Glomerular visceral epithelial cell (primary cell): ENCODE measurements at regions not wholly inside any gene's neighbourhood (a gene's known extent, or its start where the extent isn't known, plus 50 kb on each side); places are given as distances from the start of the nearest gene placed in this dataset.
"Not testable (repeated sequence)": the region's sequence is repeated elsewhere in the genome, so short reads cannot be mapped to it uniquely, and the experiment has no call there.

Experiments
- DNase-seq: peaks from one replicate; pipeline ENCODE4 v3.0.0-alpha.2; 2016; ENCODE audit errors: extremely low spot score

DNA sequence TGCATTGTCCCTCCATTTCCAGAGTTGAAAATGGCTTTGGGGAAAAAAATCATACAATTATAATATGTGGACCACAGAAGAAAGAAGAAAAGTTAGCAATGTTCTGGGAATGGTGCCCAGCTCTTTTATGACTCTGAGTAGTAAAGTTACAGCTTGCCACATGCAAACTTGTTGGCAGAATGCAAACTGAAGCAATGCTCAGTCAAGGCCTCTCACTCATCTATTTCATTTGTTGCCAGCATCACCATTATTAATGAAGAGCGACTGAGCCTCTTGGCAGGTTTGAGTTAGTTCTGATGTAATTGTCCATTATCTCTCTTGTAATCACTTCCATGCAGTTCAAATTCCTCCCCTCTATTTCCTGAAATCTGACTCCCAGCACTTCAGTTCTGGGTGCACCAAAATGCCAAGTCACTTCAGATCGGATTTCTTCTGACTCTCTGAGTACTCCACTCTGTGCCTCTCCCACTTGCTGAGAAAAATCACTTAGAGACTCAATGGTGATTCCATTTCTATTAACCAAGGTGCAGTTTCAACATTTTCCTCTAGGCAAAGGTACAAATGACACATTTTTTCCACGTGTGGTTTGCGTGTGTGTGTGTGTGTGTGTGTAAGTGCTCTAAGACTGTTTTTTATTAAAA lies 154.4 kb upstream of the STMND1 start:
- peak; percentile 11 for DNase-seq

DNA sequence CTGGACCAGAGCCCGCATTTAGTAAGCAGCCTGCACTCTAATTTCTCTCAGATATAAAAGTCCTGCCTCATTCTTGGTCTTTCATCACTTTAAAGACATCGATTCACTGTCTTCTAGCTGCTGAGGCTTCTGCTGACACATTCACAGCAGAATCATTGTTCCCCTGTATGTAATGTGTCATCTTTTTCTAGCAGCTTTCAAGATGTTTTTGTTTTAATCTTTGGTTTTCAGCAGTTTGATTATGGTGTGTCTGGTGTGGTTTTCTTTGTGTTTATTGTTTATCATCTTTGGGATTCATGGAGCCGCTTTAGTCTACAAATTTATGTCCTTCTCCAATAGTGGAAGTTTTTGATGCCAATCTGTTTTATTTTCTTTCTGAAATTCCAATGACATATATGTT lies 157.3 kb upstream of the STMND1 start:
- no peak for DNase-seq

GRCh38 chr6:16939839-16940238 lies 162.0 kb upstream of the STMND1 start:
- no peak for DNase-seq

DNA sequence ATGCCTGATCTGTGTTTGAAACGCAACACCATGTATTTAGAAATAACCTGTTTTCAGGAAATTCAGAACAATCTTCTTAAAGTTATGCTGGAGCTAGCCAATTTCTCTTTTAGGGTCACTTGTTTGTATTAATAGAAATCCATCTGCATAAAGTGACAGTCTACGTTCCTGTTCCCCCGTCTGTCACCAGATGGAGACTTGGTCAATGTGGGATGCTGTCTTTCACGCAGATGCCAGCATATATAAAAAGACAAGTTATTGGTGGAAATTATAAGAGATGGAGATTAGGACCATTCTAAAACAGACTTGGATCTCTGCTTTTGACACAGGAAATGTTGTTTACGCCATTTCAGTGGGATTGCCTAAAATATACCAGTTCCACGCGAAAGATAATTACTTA lies 162.5 kb upstream of the STMND1 start:
- DNase-seq: no peak

DNA sequence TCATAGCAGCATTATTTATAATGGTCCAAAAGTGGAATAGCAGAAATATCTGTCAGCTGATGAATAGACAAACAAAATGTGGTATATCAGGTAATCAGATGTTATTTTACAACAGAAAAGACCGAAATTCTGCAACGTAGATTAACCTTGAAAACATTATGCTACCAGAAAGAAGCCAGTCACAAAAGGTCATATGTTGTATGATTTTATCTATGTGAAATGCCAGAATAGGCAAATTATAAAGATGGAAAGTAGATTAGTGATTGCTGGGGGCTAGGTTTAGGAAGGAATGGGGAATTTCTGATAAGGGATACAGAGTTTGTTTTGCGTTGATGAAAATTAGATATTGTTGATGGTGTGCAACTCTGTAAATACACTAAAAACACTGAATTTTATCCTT lies 165.0 kb upstream of the STMND1 start:
- no peak for DNase-seq

DNA sequence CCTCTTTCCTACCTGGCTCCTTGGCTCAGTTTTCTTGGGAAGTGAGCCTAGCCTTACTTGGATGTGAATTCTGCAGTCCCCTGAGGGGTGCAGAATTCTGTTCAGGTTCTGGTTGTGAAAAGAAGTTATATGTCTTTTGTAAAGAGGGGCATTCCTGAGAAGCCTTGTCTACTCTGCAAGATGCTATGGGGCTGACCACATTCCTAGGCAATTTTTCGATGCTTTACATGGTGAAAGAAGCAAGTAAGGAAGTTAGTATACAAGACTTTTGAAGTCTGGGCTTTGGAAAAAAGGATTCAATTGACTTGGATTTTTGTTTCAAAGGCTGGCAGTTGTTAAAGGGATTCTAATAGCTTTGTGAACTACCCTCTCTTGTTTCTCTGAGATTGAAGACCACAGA lies 167.9 kb upstream of the STMND1 start:
- DNase-seq: no peak

GRCh38 chr6:16933532-16933931 lies 168.3 kb upstream of the STMND1 start:
- no peak for DNase-seq

- no peak for DNase-seq
These were observed 168.9 kb upstream of the STMND1 start for GRCh38 chr6:16932920-16933319.

DNA sequence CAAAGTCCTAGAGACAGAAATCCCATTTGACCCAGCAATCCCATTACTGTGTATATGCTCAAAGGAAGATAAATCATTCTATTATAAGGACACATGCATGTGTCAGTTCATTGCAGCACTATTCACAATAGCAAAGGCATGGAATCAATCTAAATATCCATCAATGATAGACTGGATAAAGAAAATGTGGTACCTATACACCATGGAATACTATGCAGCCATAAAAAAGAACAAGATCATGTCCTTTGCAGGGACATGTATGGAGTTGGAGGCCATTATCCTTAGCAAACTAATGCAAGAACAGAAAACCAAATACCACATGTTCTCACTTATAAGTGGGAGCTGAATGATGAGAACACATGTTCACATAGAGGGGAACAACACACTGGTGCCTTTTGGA lies 169.8 kb upstream of the ATXN1 start:
- not testable (repeated sequence) for DNase-seq

DNA sequence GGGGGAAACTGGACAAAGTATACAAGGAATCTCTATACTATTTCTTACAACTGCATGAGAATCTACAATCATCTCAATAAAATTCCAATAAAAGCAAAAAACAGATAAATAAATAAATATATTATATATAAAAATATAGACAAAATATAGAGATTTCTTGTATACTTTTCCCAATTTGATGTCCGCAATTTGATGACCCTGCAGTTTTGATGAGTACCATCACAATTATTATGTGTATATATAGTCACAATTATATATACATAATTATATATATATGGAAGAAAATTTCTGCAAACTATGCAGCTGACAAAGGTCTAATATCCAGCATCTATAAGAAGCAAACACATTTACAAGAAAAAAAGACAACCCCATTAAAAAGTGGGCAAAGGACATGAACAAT lies 169.2 kb upstream of the ATXN1 start:
- no peak for DNase-seq

GRCh38 chr6:16929809-16930208 lies 168.5 kb upstream of the ATXN1 start:
- DNase-seq: no peak

GRCh38 chr6:16928387-16928786 lies 167.1 kb upstream of the ATXN1 start:
- no peak for DNase-seq

- no peak for DNase-seq
These were observed 165.9 kb upstream of the ATXN1 start for GRCh38 chr6:16927205-16927604.

GRCh38 chr6:16925461-16925860 lies 164.2 kb upstream of the ATXN1 start:
- no peak for DNase-seq

DNA sequence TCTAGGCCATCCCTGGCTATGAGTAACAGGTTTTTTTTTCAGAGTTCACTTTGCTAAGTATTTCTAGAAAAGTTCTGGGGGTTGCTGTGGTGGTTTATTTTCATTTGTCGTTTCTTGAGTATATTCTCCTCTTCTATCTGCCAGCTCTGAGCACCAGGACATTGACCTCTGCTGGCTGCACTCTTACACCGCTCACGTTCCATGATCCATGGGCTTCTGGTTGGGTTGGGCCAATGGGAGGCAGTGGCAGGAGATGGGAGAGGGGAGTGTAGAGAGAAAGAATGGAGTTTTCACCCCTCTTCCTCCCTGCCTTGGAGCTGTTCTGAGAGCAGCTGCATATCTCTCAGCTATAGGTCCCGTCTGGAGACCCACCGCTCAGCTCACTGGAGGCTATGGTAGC lies 161.0 kb upstream of the ATXN1 start:
- DNase-seq: no peak

GRCh38 chr6:16921399-16922110 lies 160.3 kb upstream of the ATXN1 start:
- no peak for DNase-seq

- no peak for DNase-seq
These were observed 157.3 kb upstream of the ATXN1 start for GRCh38 chr6:16918586-16918985.

GRCh38 chr6:16914184-16914583 lies 152.9 kb upstream of the ATXN1 start:
- DNase-seq: no peak

- DNase-seq: no peak
These were observed 151.5 kb upstream of the ATXN1 start for GRCh38 chr6:16912756-16913155.

GRCh38 chr6:16911088-16911487 lies 149.8 kb upstream of the ATXN1 start:
- DNase-seq: no peak

DNA sequence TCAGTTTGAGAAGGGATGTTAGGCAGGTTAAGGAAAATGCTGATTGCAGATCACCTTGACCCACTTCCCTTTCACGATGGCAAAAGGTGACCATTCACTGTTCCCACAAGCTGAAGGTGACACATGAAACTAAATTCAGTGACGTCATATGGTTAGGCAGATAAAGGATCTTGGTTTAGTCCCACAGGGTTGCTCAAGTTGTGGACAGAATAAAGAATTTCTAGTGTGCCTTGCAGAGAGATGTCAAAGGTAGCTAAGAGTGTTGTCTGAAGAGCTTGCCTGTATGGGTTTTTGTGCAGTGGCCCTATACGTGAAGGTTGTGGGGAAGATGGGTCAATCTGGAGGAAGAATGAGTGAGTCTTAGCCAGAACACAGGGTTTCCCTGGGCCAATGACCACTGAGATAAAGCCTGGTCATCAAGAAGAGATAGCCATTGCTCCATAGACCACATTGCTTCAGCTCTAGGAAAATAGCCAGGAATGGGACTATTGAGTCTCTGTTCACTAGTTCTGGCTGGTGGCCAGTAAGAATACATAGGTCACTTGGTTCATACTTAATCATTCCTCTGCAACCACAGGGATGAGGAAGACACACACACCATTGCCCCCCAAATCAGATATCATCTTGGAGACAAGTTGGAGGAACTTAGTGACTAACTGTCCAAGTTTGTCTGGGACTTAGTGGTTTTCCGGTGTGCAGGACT lies 148.5 kb upstream of the ATXN1 start:
- DNase-seq: peak; percentile 91

DNA sequence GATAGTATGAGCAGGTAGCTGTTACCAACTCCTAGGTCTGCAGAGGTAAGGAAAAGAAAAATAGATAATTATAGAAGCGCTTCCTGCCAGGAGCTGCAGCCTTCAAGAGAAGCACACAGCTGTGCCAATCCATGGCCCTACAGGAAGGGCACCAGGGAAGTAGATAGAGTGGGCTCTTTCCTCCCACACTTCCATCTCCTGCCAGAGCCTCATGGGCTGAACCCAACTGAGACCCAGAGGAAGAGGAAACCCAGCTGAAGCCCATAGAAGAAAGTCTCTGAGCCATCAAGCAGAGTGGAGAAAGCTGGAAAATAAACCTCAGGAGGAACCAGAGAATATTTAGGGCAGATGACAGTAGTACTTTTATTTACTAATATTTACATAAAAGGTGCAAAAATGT lies 146.7 kb upstream of the ATXN1 start:
- no peak for DNase-seq

DNA sequence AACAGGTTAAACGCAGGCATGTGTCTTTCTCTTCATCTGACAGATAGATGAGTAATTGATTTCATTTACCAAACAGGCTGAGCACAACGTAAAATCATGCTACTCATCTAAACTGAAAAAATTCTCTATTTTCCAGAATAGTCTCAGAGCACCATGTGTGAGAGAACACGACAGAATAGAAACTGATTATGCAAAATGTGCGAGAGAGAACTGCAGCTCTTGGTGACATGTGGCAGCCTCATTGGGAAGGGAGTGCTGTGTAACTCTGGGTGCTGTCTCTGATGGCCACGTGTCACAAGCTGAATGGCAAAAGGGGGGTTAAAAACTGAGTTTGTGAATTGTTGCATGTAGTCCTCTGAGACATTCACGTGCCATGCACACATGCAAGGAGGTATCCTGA lies 143.7 kb upstream of the ATXN1 start:
- no peak for DNase-seq
